Umbilical cord (tissue), 1 donor: ENCODE measurements at regions not wholly inside any gene's neighbourhood (a gene's known extent, or its start where the extent isn't known, plus 50 kb on each side); places are given as distances from the start of the nearest gene placed in this dataset.
A peak's percentile ranks its signal among the peaks of the same experiment; 100 is the strongest.

ENCODE experiments used
- DNase-seq: peaks from one replicate; pipeline ENCODE4 v3.0.0-alpha.2; 2015; ENCODE audit warnings: low spot score

DNA sequence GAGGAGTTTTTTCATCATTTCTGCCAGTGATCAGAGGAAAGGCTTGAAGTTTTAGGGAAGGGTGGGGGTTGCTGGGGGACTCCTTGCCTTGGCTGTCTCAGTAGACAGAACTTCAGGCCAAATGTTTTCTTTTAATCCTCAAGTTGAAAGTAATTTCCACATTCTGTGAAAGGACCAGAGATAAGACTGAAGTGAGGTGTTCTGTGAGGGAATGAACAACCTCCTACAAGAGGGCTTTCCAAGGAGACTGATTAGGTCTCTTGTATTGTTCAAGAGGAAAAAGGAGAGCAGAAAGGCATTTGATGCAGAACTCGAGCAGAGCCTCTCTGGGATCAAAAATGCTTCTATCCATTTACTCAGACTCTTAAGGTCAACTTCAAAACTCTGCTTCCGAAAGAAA lies 282.1 kb upstream of the ATP10B start:
- no peak for DNase-seq

DNA sequence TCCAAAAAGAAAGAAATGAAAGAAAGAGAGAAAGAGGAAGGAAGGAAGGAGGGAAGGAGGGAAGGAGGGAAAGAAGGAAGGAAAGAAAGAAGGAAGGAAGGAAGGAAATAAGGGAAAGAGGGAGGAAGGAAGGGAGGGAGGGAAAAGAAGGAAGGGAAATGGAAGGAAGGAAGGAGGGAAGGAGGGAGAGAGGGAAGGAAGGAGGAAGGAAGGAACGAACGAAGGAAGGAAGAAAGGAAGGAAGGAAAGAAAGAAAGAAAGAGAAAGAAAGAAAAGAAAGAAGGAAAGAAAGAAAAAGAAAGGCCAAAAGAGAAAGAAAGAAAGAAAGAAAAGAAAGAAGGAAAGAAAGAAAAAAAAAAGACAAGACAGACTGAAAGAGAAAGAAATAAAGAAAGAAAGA lies 263.9 kb upstream of the ATP10B start:
- DNase-seq: no peak

DNA sequence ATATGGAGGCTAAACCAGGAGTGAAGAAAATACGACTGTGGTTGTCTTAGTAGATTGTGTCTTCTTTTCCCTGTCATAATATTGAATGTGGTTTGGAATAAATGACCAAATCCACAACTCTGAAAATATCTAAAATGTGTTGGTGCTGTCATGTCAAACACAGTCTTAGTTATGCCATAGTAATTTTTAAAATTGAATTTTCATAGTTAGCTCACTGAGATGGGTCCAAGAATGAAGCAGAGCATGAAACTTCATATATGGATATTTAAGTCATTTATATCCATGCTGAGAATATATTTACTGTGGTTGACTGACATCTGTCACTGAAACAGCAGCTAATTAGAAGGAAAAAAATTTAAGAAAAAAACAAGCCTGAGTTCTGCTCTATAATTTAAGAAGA lies 260.4 kb upstream of the ATP10B start:
- no peak for DNase-seq

DNA sequence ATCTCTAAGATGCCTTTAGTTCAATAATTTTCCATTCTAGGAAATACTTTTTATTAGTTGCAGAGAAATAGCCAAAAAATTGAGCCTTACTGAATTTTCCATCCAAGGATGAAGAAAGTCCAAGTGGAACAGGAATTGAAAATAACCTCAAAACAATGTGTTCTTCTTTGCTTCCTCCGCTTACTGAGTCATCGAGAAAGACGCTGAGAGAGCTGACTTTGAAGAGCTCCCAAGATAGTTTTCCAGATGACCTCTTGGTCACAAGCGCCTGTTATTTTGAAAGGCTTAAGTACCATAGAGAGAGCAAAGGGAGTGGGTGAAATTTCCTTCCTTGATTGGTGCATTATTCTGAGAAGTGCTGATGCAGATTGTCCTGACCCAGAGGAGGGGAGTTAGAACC lies 253.5 kb upstream of the ATP10B start:
- peak; percentile 55 for DNase-seq

DNA sequence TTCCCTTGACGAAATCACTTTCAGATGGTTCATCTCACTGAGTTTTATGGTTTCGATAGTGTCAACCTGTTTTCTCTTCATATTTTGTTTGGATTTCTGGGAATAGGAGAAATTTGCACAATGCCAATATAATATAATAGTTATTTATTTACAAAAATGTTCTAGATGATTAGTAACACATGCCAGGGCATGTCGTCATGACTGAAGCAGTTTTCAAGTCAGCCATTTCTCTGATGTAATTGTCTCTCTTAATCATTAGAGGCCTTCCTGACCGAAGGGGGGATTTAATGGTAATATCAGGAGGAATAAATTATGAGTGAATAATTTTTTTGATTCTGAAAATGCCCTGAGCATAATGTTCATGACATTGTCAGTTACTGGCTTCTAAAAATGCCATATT lies 246.5 kb upstream of the ATP10B start:
- no peak for DNase-seq

DNA sequence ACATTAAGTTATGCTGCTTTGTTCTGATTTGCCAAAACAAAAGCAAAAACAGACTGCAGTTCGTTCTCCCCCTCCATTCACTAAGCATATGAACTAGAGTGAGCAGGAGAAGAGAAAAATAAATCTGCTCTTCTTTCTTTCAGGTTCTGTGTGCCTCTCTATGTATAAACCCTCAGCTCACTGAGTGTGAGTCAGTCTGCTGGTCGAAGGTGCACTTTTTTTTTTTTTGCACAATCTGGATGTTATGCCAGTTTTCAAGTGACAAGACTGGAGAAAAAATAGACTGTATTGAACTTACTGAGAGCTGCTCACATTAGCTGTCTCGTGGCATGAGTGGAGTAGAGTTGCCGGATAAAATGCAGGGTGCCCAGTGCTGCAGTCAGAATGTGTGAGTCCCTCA lies 244.6 kb upstream of the ATP10B start:
- peak; percentile 24 for DNase-seq

DNA sequence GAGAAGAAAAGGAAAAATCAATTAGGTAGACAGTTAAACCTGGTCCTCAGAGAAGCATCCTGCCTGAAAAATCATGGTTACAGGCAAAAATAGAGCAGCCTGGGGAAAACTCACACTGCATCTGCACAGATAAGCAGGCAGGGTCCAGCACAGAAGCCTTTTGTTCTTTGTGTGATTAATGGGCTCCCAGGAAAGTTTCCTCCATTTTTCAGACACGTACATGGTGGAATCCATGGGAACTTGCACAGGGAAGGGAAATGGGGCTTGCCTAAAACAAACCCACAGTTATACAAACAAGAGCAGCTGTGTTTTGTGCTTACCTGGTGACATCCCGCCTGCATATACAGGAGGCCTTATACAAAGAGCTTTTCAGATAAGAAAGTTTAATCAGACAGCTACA lies 243.9 kb upstream of the ATP10B start:
- no peak for DNase-seq

DNA sequence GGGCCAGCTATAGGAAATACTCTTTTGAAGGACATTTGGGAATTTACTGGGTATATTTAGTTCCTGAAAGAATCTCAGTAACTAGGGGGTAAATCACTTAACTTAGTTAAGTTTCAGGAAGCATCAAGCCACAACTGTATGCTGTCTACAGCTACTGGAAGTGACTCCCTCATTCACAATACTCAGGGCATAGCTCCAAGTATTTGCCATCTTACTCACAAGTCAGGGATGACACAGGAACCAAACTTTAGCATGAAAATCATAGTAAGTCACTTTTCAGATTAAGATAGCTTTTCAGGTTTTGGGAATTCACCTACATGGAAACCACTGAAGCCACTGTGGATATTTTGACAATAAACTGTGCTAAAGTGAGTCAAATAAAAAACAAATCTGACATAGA lies 242.4 kb upstream of the ATP10B start:
- no peak for DNase-seq

DNA sequence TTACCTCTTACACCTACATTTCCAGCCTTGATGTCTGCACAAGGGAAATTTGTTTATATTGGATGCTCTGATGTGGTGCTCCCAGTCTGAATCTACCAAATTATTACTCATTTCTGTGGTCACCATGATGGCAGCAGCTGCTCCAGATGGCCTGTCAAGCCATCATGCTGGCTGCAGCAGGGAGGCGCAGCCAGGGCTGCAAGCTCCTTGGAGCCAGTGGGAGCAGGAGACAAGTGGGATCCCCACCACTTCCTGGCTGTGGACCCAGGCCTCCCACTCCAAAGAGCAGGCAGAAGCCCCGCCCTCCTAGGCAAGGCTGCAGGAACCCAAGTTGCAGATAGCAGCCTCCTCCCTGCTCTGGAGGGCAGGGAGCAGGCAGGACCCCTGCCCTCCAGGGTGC lies 241.1 kb upstream of the ATP10B start:
- no peak for DNase-seq

DNA sequence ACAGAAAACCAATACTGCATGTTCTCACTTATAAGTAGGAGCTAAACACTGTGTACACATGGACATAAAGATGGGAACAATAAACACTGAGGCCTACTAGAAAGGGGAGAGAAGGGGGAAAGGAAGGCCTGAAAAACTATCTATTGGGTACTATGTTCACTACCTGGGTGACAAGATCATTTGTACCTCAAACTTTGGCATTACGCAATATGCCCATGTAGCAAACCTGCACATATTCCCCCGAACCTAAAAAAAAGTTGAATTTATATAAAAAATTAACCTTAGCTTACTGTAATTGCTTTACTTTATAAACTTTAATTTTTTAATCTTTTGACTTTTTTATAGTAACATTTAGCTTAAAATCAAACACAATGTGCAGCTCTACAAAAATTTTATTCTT lies 237.6 kb upstream of the ATP10B start:
- no peak for DNase-seq

DNA sequence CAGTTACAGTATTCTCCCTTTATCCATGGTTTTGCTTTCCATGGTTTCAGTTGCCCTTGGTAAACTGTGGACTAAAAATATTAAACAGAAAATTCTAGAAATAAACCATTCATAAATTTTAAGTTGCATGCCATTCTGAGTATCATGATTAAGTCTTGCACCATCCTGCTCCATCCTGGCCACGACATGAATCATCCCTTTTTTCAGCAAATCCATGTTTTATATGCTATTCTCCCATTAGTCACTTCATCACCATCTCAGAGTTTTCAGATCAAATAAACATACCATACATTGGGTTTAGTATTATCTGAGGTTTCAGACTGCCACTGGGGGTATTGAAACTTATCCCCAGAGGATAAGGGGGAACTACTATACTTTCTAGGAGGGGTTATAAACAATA lies 234.4 kb upstream of the ATP10B start:
- DNase-seq: peak; percentile 73

DNA sequence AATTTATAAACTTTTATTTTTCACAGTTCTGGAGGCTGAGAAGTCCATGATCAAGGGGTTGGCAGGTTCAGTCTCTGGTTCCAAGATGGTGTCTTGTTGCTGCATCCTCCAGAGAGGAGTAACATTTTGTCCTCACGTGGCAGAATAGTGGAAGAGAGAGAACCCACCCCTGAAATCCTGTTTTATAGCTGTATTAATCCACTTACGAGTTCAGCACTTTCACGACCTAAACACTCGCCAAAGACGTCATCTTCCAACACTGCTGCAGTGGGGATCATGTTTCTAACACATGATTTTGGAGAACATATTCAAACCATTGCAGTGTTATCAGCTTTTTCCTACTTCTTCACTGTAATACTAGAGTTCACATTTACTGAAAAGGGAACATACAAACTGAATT lies 233.0 kb upstream of the ATP10B start:
- DNase-seq: peak; percentile 61

DNA sequence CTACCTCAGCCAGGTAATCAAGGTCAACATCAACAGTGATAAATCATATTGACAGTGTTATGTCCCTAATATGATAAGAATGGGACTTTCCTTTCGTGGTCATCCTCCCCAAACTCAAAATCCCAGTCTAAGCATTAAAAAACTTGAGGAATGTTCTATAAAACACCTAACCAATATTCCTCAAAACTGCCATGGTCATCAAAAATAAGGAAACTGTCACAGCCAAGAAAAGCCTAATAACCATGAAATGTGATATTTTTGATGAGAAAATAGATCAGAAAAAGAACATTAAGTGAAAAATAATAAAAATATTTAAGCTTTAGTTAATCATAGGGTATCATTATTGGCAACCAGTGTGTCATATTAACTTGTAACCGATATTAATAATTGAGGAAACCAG lies 232.1 kb upstream of the ATP10B start:
- no peak for DNase-seq

DNA sequence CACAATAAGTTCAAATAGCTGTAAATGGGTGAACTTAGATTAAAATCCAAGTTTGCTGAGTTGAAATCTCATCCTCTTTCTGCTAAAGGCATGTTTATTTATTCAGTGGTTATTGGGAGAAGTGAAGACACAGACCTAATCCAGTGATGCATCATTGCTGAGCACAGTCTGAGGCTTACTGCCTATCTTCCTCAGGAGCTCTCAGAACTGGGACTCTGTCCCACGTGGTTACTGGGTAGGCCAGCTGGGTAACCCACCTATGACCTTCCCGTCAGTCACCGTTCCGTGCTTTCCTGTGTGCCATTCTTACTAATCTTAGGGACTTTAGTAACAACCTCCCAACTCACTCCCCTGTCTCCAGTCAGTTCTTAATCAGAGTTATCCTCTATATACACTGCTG lies 226.8 kb upstream of the ATP10B start:
- DNase-seq: peak; percentile 11

DNA sequence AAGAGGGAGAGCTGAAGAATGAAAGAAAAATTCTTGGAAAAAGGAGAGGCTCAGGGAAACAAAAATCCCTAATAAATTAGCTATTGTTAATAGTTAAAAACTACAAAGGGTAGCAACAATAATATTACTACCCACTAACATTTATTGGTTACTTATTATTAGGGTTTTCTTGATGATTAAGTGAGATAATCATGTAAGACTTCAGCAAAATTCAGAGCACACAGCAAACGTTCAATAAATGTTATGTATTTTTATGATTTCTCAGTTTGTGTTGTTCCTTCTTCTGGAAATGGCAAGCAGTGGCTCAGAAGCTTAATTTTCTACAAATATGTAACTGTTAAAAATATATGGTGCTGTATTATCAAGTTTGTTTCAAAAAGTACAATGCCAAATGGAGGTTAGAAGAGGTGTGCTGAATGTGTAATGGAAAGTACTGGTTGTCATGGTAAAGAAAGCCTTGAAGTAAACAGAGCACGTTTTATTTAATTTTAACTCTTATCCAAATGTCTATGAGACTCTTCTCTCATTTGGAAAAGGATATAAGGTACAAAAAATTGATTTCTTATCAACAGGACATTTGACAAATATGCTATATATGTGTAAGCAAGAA lies 226.0 kb upstream of the ATP10B start:
- DNase-seq: no peak

DNA sequence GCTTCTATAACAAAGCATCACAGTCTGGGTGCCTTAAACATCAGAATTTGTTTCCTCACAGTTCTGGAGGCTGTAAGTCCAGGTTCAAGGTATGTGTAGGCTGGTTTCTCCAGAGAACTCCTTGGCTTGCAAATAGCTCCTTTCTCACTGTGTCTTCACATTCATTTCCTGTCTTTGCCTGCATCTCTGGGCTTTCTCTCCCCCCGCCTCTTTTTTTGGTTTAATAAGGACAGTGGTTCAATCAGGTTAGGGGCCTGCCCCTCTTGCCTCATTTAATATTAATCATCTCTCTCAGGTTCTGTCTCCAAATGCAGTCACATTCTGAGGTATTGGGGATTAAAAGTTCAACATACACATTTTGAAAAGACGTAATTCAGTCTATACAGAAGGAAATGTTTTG lies 225.5 kb upstream of the ATP10B start:
- no peak for DNase-seq

DNA sequence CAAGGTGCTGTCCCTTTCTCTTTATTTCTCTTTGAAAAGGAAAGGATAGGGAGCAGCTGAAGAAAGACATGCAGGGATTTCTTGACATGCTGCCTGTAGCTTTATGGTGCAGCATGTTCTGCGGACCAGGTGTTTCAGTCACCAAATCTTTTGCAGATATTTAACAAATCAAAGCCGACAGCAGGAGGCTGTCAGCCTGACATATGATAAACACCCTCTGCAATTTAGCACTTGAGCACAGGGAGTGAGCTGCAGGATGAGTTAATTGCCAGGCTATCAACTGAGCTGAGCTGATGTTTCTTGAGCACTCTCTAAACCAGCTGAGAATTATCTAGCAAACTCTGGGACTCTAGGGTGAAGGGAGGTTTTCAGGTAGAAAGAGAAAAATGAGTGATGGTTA lies 212.8 kb upstream of the ATP10B start:
- no peak for DNase-seq

DNA sequence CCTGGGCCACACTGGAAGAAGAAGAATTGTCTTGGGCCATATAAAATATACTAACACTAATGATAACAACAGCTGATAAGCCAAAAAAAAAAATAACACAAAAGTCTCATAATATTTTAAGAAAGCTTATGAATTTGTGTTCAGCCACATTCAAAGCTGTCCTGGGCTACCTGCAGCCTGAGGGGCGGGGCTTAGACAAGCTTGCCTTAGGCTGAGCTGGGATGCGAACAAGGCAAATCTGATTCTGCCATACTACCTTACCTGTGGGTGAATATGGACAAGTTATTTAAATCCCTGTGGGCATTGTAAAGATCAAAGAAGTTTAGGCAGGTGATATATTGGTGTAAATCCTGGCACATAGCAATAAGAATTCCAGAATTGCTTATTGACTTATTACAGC lies 212.3 kb upstream of the ATP10B start:
- no peak for DNase-seq

DNA sequence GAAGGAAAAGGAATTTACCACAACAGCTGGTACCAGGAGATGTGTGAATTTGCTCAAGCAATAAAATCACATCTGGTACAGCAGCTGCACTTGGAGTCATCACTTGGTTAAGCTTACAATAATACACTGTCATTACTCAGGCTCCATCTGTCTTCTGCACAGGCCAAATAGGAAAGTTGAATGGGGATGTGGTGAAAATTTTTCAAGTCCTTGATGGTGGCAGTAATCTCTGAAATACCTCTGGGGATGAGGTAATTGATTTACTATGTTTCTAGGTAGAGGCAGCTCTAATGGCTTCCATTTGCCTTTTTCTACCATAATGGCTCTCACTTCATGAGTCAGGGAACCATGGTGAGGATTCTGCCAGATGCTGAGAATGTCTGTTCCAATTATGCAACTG lies 206.8 kb upstream of the ATP10B start:
- no peak for DNase-seq

DNA sequence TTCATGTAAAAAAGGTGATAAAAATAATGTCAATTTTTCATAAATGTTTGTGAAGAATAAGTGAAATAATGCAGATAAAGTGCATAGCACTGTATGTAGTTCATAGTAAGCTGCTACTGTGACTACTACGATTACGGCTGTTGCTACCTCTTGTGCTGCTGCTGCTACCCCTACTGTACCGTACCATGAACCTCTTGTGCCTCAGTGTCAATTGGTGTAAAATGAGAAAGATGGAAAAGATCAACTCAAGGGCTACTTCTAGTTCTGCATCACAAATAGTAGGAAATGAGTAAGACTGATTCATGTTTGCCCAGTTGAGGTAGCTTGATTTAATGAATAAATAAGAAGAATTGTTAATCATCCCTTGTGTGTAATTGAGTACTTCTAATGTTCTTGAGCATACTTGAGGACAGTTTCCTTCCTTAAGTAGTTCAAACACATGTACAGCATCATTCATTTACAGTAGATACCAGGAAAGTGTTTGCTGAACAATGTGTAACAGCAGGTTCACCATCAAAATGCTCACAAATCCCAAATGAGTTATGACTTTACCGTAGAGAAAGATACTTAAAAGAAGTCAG lies 200.0 kb upstream of the ATP10B start:
- no peak for DNase-seq

DNA sequence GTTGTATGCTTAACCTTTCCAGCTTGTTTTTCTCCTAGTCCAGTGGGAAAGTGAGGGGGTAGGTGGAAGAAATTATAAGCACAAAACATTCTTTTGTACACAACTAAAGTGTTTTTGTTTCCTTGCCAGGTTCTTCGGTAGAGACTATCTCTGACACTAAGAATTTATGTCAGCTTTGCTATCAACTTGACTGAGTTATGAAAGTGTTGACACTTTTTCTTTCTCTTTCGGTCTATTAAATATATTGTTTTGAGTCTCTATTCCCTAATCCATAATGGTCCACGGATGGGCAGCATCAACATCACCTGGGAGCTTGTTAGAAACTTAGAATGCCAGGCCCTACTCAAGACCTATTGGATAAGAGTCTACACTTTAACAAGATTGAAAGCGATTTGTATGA lies 195.0 kb upstream of the ATP10B start:
- no peak for DNase-seq

DNA sequence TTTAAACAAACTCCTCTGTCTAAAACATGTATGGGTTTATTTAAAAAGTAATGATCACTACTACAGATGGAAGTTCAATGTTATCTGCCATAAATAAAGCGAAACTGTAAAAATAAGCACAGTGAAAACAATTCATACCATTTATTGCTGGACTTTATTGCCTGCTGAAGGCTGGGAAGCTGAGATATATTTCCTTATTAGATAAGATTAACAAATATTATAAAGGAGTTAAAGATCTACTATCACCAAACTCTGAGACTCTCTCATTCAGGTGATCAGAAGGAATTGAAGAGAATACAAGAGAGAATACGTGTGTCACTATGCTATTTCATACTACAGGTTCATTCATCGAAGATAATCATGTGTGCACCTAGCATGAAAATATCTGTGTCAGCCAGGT lies 190.9 kb upstream of the ATP10B start:
- no peak for DNase-seq

DNA sequence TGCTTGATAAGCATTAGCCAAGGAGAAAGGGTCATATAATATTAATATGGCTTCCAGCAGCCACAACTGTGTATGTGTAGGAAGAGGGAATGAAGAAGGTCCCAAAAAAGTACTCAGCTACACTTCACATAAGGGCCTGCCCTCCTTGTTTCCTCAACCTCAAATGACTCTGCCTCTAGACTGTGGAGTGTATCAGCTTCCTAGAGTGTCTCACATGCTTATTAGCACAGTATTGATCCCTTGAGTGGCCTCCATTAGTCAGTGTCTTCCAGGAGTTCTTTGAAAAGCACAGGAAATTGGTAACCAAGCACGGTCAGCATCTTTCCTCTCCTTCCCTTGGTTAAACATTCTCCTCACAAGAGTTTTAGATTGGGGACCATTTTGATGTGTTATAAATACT lies 190.4 kb upstream of the ATP10B start:
- no peak for DNase-seq

DNA sequence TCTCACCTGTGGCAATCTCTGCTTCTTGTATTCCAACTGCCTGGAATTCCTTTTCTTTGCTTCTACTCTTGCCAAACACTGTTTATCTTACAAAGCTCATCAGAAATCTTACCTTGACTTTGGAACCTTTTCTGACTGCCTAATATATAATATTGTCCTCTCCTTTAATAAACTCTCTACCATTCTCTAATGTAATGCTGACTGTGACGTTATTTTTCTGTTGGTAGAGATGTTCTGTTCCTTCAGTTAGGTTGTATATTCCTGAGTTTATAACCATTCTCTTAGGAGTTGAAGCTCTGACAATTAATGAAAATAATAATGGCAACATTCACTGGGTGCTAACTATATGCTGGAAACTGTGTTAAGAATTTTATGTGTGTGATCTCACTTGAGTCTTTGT lies 188.8 kb upstream of the ATP10B start:
- DNase-seq: no peak
